ENCODE measurements at regions not wholly inside any gene's neighbourhood (a gene's known extent, or its start where the extent isn't known, plus 50 kb on each side); places are given as distances from the start of the nearest gene placed in this dataset.

DNA sequence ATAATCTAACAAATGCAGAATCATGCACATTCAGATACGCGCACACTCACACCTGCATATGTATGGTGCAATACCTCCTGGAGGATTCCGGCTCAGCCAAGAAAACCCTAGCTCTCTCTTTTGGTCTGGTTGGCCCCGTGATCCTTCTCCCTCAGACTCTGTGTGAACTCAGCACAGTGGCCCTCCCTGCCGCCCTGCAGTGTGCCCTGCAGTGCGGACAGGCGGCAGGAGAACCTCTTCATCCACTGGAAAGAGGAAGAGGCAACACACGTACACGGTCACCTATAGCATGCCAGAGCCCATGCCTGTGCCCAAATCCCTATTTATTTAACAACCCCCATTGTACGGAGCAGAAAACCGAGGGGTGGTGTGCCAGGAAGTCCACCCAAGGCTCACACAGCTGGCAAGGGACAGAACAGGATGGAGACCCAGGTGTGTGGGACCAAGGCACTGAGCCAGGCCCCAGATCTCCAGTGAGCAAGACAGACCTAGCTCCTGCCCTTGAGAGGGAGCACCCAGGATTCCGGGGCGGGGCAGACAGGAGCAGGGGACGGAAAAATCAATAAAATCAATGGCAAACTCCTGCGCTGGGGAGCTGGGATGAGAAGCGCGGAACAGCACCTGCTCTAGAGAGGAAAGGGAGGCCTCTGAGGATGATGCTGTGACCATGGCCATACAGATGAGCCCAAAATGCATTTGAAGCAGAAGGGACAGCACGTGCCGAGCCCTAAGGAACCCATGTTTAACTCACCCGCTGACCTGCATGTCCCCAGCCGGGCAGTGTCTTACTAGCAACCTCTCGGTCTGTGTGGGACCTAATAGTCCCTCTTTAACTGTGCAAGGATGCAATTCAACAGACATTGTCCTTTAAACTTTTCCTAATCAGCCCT, 54.7 kb upstream of the CIBAR2 start:
- intact Hi-C loops (cut with micrococcal nuclease): no loop called here
- peaks cover 20% of the 10 kb centered on the region for H3K27me3 ChIP-seq (ENCODE audit: control insufficient read depth, insufficient read depth, low read length)

DNA sequence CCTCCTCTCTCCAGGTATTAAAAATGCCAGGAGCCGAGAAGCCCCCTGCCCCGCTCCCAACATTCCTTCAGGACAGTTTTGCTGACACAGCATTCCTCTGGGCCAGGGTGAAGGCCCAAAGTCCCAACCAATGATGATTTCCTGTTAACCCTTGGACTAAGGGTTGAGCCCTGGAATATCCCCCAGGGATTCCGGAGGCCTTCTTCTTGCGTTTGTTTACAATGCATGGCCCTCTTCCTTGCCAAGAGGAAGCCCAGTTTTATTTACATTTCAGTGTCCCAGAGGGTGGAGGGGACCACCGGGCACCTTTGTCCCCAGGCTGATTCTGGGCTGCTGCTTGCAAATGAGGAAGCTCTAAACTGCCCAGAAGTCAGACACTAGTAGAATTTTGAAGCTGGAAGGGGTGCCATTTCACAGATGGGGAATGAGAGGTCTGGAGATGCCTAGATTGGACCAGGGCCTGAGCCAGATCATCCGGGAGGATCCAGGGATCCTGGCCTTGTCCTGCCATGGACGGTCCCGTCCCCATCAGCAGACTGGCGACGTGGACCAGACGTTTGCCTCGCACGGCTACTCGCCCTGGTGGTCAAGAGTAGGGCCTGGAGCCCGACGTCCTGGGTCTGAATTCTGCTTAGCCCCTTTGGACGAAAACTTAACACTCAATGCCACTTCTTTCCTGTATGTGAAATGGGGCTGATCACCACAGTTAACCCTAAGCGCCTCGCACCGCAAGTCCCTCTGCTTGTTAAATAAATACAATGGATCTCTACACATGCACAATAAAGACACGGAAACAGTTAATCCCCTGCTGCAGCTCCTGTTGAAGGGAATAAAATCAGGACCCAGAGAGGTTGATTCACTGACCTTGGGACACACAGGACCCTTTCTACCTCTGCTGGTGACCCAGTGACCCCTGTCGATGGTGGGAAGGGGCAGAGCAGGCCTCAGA, 55.6 kb upstream of the CIBAR2 start:
- H3K4me3 Mint-ChIP-seq: peak overlapping the region; percentile 9
- 91% methylated on average over 22 of the region's 22 CpGs for WGBS (ENCODE audit: insufficient coverage)
- DNase-seq (no peak), ATAC-seq (no peak)
- H3K9me3 Mint-ChIP-seq: no peaks in the 10 kb centered on the region
- Histone ChIP-seq H3K27ac (ENCODE audit: low read length) (no peak overlapping the region), H3K27me3 (ENCODE audit: control insufficient read depth, insufficient read depth, low read length) (peaks cover 20% of the 10 kb centered on the region), H3K4me1 (ENCODE audit: control insufficient read depth, insufficient read depth, low read length) (no peaks in the 10 kb centered on the region), H3K36me3 (ENCODE audit: control insufficient read depth, insufficient read depth, low read length) (no peaks in the 10 kb centered on the region), H3K9me3 (ENCODE audit: control insufficient read depth, insufficient read depth, low read length) (no peaks in the 10 kb centered on the region), H3K4me3 (ENCODE audit: low read length) (no peak overlapping the region)
- H3K4me1 Mint-ChIP-seq: peaks cover 0 to 7% of the 10 kb centered on the region in 2 donors
- intact Hi-C loops (cut with micrococcal nuclease): no loop called here
- H3K36me3 Mint-ChIP-seq: no peaks in the 10 kb centered on the region
- H3K27me3 Mint-ChIP-seq (ENCODE audit: low read depth in 2 of 2): peaks cover 43 to 48% of the 10 kb centered on the region in 2 donors
- TF ChIP-seq, protein P1, sequence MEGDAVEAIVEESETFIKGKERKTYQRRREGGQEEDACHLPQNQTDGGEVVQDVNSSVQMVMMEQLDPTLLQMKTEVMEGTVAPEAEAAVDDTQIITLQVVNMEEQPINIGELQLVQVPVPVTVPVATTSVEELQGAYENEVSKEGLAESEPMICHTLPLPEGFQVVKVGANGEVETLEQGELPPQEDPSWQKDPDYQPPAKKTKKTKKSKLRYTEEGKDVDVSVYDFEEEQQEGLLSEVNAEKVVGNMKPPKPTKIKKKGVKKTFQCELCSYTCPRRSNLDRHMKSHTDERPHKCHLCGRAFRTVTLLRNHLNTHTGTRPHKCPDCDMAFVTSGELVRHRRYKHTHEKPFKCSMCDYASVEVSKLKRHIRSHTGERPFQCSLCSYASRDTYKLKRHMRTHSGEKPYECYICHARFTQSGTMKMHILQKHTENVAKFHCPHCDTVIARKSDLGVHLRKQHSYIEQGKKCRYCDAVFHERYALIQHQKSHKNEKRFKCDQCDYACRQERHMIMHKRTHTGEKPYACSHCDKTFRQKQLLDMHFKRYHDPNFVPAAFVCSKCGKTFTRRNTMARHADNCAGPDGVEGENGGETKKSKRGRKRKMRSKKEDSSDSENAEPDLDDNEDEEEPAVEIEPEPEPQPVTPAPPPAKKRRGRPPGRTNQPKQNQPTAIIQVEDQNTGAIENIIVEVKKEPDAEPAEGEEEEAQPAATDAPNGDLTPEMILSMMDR (IDR thresholded peaks at IDR 0.05): no peak
- no peak overlapping the region for H3K27ac Mint-ChIP-seq

More for the DNA sequence above, 54.7 kb upstream of the CIBAR2 start:
- Histone ChIP-seq H3K4me3 (ENCODE audit: low read length) (no peak overlapping the region), H3K36me3 (ENCODE audit: control insufficient read depth, insufficient read depth, low read length) (no peaks in the 10 kb centered on the region), H3K27ac (ENCODE audit: low read length) (no peak overlapping the region), H3K4me1 (ENCODE audit: control insufficient read depth, insufficient read depth, low read length) (no peaks in the 10 kb centered on the region), H3K9me3 (ENCODE audit: control insufficient read depth, insufficient read depth, low read length) (no peaks in the 10 kb centered on the region)
- Mint-ChIP-seq H3K27ac (no peak overlapping the region), H3K9me3 (no peaks in the 10 kb centered on the region), H3K27me3 (ENCODE audit: low read depth in 2 of 2) (peaks cover 35 to 39% of the 10 kb centered on the region in 2 donors), H3K4me3 (peak overlapping the region; percentile 51), H3K36me3 (no peaks in the 10 kb centered on the region), H3K4me1 (peaks cover 0 to 2% of the 10 kb centered on the region in 2 donors)
- 87% methylated on average over 22 of the region's 22 CpGs for WGBS (ENCODE audit: insufficient coverage)
- TF ChIP-seq, protein P1 (IDR thresholded peaks at IDR 0.05): no peak
- no peak for DNase-seq
- ATAC-seq: no peak

DNA sequence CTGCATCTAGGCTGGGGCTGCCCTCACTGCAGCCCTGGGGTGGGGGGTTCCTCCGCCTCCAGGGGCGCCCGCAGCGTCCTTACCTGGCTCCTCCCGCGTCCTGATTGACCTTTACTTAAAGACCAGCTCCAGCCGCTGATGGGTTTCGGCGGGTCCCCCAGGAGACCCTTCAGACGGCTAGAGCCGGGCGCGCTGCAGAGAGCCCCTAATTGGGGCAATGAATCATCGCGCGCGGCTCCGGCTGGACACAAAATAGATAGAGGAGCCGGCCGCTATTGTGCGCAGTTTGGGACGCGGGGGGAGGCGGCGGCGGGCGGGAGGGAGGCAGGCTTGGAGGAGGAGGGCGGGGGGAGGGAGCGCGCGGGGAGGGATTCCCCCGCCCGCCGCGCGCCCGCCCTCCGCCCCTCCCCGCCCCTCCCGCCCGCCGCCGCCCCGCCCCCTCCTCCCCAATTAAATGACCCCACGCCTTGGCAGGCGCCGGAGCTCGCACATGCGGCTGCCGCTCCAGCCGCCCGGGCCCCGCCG, 56.5 kb upstream of the CIBAR2 start:
- Mint-ChIP-seq H3K4me3 (peak overlapping the region; percentile 72), H3K36me3 (no peaks in the 10 kb centered on the region), H3K27ac (no peak overlapping the region), H3K9me3 (no peaks in the 10 kb centered on the region), H3K4me1 (peaks cover 0 to 7% of the 10 kb centered on the region in 2 donors), H3K27me3 (ENCODE audit: low read depth in 2 of 2) (peaks cover 52 to 57% of the 10 kb centered on the region in 2 donors)
- intact Hi-C loops (cut with micrococcal nuclease): no loop called here
- Histone ChIP-seq H3K27me3 (ENCODE audit: control insufficient read depth, insufficient read depth, low read length) (peaks cover 20% of the 10 kb centered on the region), H3K9me3 (ENCODE audit: control insufficient read depth, insufficient read depth, low read length) (no peaks in the 10 kb centered on the region), H3K4me1 (ENCODE audit: control insufficient read depth, insufficient read depth, low read length) (no peaks in the 10 kb centered on the region), H3K36me3 (ENCODE audit: control insufficient read depth, insufficient read depth, low read length) (no peaks in the 10 kb centered on the region), H3K4me3 (ENCODE audit: low read length) (no peak overlapping the region), H3K27ac (ENCODE audit: low read length) (no peak overlapping the region)
- ATAC-seq: peak in 1 of 3 donors; percentile 25
- WGBS (ENCODE audit: insufficient coverage): 27% methylated on average over 23 of the region's 54 CpGs
- TF ChIP-seq, protein P1 (IDR thresholded peaks at IDR 0.05): no peak
- DNase-seq: no peak
